ENCODE measurements at regions not wholly inside any gene's neighbourhood (a gene's known extent, or its start where the extent isn't known, plus 50 kb on each side); places are given as distances from the start of the nearest gene placed in this dataset.

DNA sequence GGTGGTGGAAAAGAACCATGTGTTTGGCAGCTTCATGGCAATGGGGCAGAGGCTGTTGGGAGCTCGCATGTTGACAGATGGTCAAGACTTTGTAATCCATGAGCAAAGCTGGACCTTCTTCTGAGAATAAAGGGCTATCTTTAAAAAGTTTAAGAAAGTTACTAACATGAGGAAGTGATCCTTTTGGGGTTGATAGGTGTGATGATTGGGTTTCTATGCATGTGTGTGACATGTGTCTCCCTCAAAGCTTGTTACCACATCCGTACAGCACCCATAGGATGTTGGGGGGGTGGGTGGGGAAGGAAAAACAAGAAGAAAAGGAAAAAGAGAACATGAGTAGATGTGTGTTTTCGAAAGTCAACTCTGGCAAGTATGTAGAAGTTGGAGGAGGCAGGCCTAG lies 123.0 kb upstream of the TLR3 start:
- TF ChIP-seq, protein P1, sequence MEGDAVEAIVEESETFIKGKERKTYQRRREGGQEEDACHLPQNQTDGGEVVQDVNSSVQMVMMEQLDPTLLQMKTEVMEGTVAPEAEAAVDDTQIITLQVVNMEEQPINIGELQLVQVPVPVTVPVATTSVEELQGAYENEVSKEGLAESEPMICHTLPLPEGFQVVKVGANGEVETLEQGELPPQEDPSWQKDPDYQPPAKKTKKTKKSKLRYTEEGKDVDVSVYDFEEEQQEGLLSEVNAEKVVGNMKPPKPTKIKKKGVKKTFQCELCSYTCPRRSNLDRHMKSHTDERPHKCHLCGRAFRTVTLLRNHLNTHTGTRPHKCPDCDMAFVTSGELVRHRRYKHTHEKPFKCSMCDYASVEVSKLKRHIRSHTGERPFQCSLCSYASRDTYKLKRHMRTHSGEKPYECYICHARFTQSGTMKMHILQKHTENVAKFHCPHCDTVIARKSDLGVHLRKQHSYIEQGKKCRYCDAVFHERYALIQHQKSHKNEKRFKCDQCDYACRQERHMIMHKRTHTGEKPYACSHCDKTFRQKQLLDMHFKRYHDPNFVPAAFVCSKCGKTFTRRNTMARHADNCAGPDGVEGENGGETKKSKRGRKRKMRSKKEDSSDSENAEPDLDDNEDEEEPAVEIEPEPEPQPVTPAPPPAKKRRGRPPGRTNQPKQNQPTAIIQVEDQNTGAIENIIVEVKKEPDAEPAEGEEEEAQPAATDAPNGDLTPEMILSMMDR (IDR thresholded peaks at IDR 0.05; ENCODE audit: low read depth, low read length): no peak
- TF ChIP-seq, protein P2, sequence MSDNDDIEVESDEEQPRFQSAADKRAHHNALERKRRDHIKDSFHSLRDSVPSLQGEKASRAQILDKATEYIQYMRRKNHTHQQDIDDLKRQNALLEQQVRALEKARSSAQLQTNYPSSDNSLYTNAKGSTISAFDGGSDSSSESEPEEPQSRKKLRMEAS (IDR thresholded peaks at IDR 0.05; ENCODE audit: low read depth, low read length): no peak
- TF ChIP-seq POLR2A (IDR thresholded peaks at IDR 0.05; ENCODE audit: extremely low read depth, insufficient read length) (no peak), MYC (IDR thresholded peaks at IDR 0.05; ENCODE audit: low read depth, low read length) (no peak)

Measured in NB4 (cell line).